ENCODE measurements at regions not wholly inside any gene's neighbourhood (a gene's known extent, or its start where the extent isn't known, plus 50 kb on each side); places are given as distances from the start of the nearest gene placed in this dataset.
A peak's percentile ranks its signal among the peaks of the same experiment; 100 is the strongest.

- Mint-ChIP-seq H3K9me3 (no peaks in the 10 kb centered on the region), H3K27ac (ENCODE audit: unreplicated experiment) (peak overlapping the region; percentile 19), H3K36me3 (ENCODE audit: low read depth) (no peaks in the 10 kb centered on the region), H3K27me3 (ENCODE audit: low read depth) (no peaks in the 10 kb centered on the region), H3K4me1 (peaks cover 60% of the 10 kb centered on the region), H3K4me3 (no peak overlapping the region)
- TF ChIP-seq CTCF (conservative IDR thresholded peaks at IDR 0.05), result no peak
- DNase-seq (ENCODE audit: low read depth, low spot score), result no peak
Measured at GRCh38 chr2:106280722-106281446, 86.8 kb upstream of the UXS1 start.

GRCh38 chr2:106280224-106280623 lies 86.1 kb upstream of the UXS1 start:
- Mint-ChIP-seq H3K36me3 (ENCODE audit: low read depth) (no peaks in the 10 kb centered on the region), H3K9me3 (no peaks in the 10 kb centered on the region), H3K27me3 (ENCODE audit: low read depth) (no peaks in the 10 kb centered on the region), H3K4me3 (no peak overlapping the region), H3K27ac (ENCODE audit: unreplicated experiment) (no peak overlapping the region), H3K4me1 (peaks cover 53% of the 10 kb centered on the region)
- no peak for DNase-seq (ENCODE audit: low read depth, low spot score)
- TF ChIP-seq CTCF (conservative IDR thresholded peaks at IDR 0.05), result no peak

- H3K9me3 Mint-ChIP-seq, result no peaks in the 10 kb centered on the region
- H3K27ac Mint-ChIP-seq (ENCODE audit: unreplicated experiment), result no peak overlapping the region
- no peaks in the 10 kb centered on the region for H3K36me3 Mint-ChIP-seq (ENCODE audit: low read depth)
- peaks cover 34% of the 10 kb centered on the region for H3K4me1 Mint-ChIP-seq
- no peak for TF ChIP-seq CTCF (conservative IDR thresholded peaks at IDR 0.05)
- no peak for DNase-seq (ENCODE audit: low read depth, low spot score)
- no peak overlapping the region for H3K4me3 Mint-ChIP-seq
- H3K27me3 Mint-ChIP-seq (ENCODE audit: low read depth), result no peaks in the 10 kb centered on the region
Measured at GRCh38 chr2:106278112-106278876, 84.2 kb upstream of the UXS1 start.

- H3K36me3 Mint-ChIP-seq (ENCODE audit: low read depth), result no peaks in the 10 kb centered on the region
- H3K4me1 Mint-ChIP-seq, result peaks cover 27% of the 10 kb centered on the region
- H3K9me3 Mint-ChIP-seq, result peaks cover under 1% of the 10 kb centered on the region
- no peaks in the 10 kb centered on the region for H3K27me3 Mint-ChIP-seq (ENCODE audit: low read depth)
- no peak overlapping the region for H3K4me3 Mint-ChIP-seq
- no peak for DNase-seq (ENCODE audit: low read depth, low spot score)
- H3K27ac Mint-ChIP-seq (ENCODE audit: unreplicated experiment), result peak overlapping the region; percentile 27
- TF ChIP-seq CTCF (conservative IDR thresholded peaks at IDR 0.05), result no peak
Measured at GRCh38 chr2:106277426-106277825, 83.3 kb upstream of the UXS1 start.

GRCh38 chr2:106275971-106276370 lies 81.9 kb upstream of the UXS1 start:
- H3K27ac Mint-ChIP-seq (ENCODE audit: unreplicated experiment), result no peak overlapping the region
- no peak for TF ChIP-seq CTCF (conservative IDR thresholded peaks at IDR 0.05)
- no peaks in the 10 kb centered on the region for H3K36me3 Mint-ChIP-seq (ENCODE audit: low read depth)
- H3K9me3 Mint-ChIP-seq, result peaks cover 3% of the 10 kb centered on the region
- H3K27me3 Mint-ChIP-seq (ENCODE audit: low read depth), result no peaks in the 10 kb centered on the region
- no peak for DNase-seq (ENCODE audit: low read depth, low spot score)
- no peak overlapping the region for H3K4me3 Mint-ChIP-seq
- peaks cover 23% of the 10 kb centered on the region for H3K4me1 Mint-ChIP-seq
